Ureter (tissue), 1 donor: ENCODE measurements at regions not wholly inside any gene's neighbourhood (a gene's known extent, or its start where the extent isn't known, plus 50 kb on each side); places are given as distances from the start of the nearest gene placed in this dataset.

ENCODE experiments used
- DNase-seq: peaks from one replicate; pipeline ENCODE4 v3.0.0-alpha.2; 2020; ENCODE audit warnings: low spot score
- donor health status: DM: yes; HTN: yes; CAD: no.

DNA sequence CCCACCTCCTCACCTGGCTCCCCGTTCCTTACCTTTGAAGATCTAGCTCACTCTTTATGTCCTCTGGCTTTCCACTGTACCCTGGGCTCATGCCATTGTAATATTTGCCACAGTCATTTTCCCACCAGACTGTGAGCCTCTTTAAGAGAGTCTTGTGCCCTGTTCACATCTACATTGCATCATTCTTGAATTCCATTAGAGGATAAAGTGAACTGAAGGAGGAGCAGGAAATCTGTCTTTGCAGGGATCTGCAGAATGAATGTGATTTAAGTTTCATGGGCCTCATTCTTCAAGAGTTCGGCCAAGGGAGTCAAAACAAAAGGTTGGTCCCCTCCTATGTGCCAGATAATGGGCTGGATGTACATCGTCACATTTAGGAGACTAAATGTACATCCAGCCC lies 272.6 kb upstream of the CITED2 start:
- no peak for DNase-seq

DNA sequence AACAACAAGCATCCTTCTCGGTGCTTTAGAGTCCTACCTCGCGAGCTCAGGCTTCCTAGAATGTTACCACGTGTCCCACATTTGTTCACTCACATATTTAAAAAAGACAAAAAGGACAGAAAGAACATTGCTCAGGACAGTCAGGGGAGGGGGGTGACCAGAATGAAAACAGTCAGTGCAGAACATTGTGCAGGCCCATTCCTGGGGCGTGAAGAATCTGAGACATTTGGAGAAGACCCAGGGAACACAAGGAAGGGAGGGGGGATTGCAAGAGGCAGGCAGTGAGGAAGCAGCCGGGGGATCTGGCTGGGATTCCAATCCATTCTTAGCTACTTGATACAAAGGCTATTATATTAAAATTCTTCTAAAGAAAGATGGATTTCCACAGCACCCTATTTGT lies 270.4 kb upstream of the CITED2 start:
- no peak for DNase-seq

DNA sequence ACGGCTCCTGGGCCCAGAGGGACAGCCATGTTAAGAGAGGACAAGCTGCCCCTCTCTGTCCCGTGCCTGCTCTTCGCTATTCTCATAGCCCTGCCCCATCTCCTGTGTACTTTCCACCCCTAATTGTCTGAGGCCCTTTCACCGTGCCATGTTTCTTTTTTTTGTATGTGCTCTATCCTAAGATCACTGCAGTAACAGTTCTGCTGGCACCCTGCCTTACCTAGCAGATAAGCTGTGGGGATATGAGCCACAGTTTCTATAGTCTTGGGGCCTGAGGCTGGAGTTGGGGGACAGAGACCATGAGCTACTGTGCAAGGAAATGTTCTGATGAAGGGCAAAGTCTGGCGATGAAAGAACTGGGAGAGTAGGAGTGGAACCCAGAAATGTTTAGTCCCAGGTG lies 269.5 kb upstream of the CITED2 start:
- no peak for DNase-seq

DNA sequence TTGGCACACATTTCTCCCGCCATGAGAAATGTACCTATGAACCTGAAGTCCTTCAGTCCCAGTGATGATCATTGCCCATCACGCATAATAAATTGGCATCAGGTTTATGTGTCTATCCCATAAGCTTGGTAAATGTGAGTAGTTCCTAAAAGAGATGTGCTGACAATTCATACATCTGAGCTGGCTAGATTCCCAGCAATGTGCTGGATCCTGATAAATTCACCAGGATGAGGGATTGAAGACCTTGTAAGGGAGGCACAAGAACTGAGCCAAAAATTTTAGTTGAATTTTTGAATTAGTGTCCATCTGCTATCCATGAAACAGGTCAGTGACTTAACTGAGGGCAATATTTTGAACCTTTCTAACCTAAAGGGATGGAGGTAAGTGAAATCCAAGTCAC lies 267.9 kb upstream of the CITED2 start:
- no peak for DNase-seq

DNA sequence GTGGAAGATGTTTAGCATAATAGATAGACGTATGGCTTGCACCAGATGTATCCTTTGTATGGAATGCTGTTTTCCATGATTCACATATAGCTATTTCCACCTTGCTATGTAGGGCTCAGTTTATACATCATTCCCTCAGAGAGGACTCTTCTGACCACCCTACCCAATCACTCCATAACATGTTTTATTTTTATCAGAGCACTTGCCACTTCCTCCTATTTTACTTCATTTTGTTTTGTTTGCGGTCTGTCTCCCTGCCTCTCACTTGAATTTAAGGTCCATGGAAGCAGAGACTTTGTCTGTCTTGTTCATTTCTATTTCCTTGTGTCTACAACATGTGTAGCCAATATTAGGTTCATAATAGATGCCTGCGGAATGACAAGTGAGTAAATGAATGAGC lies 266.9 kb upstream of the CITED2 start:
- DNase-seq = no peak

DNA sequence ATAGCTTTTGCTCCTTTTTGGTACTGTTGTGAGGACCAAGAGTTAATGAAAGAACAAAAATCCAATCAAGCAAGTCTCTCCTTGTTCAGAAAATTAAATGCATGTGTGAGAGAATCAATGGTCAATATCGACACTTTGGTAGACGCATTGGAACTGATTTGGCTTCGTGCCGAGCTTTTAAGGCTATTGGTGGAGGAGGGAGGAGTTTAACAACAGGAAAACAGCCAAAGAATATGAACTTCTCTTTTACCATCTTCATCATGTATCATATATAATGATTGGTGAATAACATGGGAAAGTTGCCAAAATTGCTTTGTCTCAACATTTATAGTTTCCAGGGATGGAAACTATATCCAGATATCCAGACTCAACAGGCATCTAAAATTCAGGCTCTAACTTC lies 266.5 kb upstream of the CITED2 start:
- no peak for DNase-seq

DNA sequence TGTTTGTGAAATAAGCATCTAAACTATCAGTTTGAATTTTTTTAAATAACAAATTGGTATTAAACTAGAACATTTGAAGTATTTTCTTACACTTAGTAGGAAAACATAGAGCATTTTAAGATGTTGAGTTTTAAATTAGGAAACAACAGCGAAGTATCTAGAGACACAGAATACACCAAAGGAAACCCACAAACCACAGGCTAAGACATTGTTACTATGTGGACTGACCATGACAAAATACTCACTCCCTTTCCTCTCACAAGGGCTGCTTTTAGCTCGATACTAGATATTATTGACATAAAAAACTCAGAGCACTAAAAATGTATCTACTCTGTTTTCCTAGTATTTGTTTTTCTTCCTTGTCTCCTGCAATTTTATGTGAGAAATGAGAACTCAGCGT lies 266.0 kb upstream of the CITED2 start:
- DNase-seq = no peak

DNA sequence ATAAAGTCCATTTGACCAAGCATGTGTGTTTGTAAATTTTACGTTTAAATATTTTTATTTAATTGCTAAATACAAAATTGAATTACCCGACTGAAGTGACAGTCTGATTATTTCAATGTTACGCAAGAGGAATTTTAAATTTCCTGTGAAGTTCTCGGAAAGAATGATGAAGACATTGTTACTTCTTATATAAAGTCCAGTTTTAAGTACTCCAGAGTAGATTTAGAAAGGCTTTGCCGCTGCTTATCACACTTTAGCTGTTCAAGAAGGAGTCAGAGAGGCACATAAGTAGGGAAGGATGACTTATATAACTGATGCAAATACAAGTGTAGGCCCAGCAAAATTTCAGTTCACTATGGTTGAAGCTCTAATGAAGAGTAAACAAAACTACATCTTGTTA lies 265.1 kb upstream of the CITED2 start:
- no peak for DNase-seq

DNA sequence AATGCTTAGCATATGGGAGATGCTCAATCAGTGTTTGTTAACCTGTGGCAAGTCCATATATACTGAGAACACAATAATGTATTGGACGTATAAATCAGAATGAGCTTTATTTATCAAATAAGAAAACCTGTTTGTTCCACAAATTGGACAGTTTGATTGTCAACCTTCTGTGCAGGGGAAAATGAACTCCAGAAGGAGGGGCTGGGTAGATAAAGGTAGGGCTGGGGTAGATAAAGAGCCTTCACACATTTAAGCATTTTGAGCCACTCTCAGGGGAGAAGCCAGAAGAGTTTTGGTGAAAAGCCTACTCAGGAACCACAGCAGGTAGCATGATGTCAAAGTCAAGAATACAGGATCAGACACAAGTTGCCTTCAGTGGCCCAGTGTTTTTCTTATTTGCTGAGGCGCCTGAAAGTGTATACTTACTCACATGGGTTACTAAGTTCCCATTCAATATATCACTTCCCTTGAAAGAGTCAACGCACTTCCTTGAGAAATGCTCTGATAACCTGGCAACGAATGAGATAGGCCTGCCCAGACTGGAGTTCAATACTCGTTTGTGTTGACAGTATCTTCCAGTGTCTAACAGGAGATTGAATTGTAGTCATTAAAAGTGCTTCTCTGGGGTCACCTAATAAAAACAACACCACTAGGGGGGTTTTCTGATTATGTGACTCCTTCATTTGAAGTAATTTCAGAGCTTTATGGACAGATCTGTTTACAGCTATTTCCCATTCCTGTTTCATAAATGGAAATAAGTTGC lies 263.9 kb upstream of the CITED2 start:
- DNase-seq = no peak

DNA sequence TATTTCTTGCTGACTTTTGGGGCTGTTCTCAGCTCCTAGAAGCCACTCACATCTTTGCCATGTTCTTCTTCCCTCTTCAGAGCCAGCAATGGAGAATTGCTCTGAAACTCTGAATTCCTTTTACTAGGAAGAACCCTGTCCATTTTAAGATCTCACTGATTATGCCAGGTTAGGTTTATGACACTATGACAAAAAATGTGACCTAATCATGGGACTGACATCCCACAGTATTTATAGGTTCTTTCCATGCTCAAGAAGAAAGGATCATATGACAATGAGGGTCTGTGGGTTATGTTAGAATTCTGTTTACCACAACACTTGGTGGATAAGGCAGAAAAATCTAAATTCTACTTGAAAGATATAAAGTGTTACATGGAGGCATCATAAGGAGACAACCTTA lies 263.3 kb upstream of the CITED2 start:
- no peak for DNase-seq

DNA sequence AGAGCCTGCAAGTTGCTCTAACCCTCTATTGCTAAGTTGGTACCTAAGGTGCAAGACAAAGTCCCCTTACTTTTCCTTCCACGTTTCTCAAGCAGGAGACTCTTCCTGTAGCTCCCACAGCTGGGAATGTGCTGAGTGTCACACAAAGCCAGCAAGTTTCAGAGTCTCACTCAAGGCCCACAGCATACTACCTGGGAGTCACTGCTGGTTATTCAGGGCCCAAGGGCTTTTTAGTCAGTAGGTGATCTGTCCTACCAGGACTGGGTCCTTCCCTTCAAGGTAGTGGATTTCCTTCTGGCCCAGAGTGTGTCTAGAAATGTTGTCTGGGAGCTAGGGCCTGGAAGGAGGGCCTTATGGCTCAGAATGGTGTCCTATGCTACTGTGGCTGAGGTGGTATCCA lies 261.9 kb upstream of the CITED2 start:
- no peak for DNase-seq

DNA sequence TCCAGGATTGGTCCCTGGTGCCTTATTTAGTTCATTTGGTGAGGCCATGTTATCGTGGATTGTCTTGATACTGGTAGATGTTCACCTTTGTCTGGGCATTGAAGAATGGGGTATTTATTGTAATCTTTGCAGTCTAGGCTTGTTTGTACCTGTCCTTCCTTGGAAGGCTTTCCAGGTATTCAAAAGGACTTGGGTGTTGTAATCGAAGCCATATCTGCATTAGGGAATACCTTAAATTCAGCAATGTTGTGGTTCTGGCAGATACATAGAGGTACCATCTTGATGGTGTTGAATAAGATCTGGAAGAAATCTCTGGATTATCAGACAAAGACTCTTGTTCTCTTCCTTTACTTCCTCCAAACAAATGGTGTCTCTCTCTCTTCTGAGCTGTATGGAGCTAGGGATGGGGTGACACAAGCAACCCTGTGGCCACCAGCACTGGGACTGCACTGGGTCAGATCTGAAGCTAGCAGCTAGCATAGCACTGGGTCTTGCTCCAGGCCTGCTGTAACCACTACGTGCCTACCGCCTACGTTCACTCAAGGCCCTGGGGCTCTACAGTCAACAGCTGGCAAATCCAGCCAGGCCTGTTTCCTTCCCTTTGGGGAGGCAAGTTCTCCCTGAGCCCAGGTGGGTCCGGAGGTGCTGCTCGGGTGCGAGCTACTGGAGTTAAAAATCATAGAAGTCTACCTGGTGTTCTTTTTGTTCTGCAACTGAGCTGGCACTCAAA lies 261.1 kb upstream of the CITED2 start:
- DNase-seq = no peak

DNA sequence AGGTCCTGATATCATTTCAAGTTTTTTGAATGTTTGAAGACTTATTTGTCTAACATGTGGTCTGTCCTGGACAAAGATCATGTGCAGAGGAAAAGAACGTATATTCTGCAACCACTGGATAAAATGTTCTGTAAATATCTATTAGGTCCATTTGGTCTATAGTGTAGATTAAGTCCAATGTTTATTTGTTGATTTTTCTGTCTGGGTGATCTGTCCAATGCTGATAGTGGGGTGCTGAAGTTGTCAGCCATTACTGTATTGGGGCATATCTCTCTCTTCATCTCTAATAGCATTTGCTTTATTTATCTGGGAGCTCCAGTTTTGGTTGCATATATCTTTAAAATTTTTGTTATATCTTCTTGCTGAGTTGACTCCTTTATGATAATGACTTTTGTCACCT lies 258.4 kb upstream of the CITED2 start:
- no peak for DNase-seq

DNA sequence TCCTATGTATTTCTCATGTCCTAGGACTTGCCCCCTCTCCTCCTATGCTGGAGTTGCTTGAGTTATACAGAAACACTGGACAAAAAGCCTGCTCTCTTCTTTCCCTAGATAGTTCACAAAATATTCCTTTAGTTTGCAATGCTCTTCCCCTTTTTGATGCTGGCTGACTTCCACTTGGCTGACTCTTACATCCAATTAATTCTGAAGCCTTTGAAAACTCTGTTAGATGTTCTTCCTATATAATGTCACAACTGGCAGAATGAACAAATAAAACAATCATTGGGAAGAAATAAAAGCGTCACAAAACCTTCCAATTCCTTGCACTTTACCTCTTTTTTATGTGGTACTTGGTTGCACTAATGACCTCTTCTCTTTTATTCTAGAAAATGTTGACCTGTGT lies 253.8 kb upstream of the CITED2 start:
- no peak for DNase-seq

DNA sequence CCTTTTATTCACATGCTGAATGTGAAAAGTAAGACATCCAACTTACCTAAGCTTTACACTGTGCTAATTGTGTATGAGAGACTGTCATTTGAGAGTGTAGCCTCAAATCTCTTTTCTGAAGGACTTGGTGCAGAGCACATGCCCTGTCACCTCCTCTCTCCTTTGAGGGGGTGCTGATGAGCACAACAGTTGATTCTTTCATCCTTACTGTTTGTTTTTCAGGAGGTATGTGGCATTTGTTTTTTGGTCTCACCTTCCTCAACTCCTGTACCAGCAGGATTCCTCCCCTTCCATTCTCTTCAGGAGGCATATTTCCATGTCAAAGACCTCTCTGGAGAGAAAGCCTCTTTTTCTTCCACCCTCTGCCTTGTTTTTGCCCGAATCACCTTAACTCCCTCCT lies 252.6 kb upstream of the CITED2 start:
- no peak for DNase-seq

DNA sequence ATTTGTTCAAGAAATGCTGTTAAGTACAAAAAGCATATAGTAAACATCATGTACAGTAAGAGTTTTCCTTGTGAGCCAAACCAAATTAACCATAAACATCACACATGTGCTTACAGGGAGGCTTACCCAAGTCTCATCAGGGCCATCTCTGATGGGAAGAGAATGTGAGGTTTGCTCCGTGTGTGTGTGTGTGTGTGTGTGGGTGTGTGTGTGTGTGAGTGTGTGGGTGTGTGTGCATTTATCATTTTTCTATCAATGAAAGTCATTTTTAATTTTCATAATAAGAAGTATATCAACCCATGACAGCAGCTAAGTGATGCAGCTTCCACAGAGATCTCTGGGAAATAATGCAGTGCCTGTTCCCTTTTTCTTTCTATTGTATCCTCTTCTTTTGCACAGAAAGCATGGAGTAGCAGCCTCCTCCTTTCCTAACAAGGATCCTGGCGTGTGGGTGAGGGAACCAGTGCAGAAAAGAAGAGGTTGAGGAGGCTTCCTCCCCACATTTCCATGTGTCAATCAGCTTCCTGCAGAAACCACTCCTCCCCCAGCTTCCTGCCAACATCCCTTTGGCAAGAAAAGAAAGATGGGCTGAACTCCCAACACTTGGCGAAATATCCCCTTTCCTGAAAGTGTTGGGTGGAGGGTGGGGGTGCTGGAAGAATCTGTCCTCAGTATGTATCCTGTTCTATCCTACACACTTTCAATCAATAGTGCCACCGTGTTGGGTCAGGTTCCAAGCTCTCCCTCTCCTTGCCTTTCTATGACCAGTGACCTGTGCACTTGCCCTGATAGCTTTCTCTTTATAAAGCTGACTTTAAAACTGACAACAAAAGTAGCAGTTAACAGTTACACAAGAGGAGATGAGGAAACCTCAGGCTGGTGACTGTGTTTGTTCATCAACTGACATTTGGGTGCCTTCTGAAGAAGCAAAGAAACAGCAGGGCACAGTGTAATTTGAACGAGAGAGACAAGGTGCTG lies 251.8 kb upstream of the CITED2 start:
- no peak for DNase-seq

DNA sequence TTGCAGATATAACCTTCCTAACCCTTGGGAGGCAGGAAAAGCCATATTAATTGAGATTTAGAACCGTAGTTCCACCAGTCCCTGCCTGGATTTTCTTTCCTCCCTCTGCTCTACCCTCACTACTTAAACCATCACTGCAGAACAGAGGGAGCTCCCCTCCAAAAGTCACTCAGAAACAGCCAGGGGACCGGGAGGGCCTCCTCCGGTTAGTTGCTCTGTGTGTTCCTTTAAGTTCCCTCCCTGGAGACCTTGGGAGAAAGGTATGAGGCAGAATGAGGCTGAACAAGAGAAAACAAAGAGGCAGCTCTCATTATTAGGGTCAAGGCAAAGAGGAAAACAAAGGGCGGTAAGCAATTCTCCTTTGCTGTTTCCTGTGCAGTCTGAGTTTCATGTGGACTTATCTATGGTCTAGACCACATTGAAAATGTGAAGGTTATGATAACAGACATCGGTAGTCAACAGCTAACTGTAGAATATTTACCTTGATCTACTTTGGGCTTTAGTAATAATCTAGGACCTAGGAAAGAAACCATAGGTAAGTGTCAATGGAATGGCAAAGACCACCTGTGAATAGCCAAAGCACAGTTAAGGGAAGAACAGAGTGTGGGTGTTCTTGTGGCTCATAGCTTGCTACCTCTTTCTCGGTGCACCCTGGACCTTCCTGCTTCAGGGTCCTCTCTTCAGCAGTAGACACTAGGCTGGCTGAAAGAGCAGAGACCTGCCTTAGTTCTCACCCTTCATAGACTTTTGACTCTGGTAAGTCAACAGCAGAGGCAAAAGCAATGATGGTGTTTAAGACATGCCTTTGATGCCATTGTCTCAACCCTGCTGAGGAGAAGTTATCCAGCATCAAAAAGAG lies 250.9 kb upstream of the CITED2 start:
- no peak for DNase-seq

DNA sequence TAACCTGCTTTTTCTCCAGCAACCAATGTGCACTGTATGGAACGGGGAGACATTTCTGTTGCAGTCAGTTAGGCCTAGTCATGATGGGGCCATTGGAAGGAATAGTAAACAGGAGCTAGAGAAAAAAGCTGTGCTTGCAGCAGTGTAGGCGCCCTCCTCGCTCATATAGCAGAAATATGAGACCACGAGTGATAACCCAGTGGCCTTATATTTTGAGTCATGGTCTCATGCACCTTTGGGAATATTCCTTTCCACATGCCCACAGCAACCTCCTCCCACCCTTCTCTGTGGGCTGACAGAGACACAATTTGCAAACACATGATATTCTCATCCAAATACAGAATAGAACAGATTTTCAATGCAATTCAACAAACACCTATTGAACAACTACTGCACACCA lies 248.9 kb upstream of the CITED2 start:
- DNase-seq = no peak

DNA sequence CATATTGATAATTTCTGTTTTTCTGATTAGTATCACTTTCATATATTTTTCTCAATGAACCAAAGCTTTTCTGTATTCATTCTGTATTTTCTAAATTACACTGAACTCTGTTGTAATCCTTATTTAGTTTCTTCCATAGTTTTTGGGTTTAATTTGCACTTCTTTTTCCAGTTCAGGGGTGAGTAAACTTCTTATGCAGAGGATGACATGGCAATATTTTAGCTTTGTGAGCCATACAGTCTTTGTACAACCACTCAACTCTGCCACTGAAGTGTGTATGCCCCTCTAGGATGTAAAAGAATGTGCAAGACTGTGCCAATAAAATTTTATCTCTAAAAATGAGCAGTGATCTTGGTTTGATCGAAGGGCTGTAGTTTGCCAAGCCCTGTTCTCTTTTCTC lies 239.0 kb upstream of the CITED2 start:
- DNase-seq = no peak

DNA sequence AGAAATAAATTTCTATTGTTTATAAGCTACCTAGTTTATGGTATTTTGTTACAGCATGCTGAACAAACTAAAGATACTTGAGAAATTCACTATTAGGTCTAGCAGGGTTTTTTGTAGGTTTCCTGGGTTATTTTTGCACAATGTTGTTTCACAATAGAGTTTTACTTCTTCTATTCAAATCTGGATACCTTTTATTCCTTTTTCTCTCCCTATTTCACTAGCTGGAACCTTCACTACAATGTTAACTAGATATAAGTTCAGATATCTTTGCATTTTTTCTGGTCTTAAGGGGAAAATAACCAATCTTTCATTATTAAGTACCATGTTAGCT lies 237.7 kb upstream of the CITED2 start:
- no peak for DNase-seq

DNA sequence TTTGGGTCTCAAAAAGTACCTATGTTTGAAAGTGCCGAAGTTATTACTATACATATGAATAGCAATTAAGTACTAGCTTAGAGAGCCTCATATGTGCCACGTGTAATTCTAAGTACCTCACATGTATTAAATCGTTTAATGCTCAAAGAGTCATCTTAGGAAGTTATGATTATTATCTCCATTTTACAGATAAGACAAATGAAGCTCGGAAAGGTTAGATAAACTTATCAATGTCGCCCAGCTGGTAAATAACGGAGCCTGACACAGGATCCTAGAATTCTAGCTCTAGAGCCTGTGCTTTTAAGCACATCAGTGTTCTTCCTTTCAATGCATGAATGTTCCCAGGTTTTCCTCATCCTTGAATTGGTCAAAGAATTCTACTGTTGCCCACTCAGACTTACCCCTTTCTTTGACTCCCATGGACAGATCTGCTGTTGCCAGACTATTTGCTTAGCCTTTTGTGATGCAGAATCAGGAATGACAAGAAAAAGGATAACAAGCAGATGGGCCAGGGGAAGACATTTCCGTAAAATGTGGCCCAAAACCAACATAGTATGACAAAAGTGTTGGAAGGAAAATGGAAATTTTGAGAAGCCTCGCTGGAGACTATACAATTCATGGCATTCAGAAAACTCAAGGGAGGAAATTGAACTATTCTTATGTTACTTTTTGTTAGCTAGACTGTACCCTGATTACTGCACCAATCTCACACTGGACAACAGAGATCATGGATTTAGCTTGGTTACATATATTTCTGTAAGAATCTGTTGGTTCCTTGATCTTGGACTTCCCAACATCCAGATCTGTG lies 237.1 kb upstream of the CITED2 start:
- no peak for DNase-seq
